ENCODE measurements at regions not wholly inside any gene's neighbourhood (a gene's known extent, or its start where the extent isn't known, plus 50 kb on each side); places are given as distances from the start of the nearest gene placed in this dataset.

DNA sequence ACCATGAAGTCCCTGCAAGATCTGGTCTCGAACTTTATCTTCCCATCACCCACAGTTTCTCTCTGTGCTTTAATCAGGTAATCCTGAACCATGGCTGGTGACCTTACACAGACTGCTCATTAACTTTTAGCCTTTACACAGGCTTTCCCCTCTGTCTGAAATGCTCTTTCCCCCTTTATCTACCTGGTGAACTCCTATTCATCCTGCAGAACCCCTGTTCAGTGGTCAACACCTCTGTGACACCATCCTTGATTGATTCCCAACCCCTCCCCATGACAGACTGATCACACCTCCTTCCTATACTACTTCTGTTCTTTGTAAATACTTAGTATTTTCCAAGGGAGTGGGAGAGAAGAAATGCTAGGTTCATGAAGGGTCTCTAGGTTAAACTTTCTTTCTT, 254.0 kb downstream of the RPS24 start:
- no peak for DNase-seq (ENCODE audit: extremely low read depth, low read depth)
- no peak overlapping the region for H3K4me3 ChIP-seq (replicated peaks; ENCODE audit: low read depth, low read length)
- TF ChIP-seq, protein P1, sequence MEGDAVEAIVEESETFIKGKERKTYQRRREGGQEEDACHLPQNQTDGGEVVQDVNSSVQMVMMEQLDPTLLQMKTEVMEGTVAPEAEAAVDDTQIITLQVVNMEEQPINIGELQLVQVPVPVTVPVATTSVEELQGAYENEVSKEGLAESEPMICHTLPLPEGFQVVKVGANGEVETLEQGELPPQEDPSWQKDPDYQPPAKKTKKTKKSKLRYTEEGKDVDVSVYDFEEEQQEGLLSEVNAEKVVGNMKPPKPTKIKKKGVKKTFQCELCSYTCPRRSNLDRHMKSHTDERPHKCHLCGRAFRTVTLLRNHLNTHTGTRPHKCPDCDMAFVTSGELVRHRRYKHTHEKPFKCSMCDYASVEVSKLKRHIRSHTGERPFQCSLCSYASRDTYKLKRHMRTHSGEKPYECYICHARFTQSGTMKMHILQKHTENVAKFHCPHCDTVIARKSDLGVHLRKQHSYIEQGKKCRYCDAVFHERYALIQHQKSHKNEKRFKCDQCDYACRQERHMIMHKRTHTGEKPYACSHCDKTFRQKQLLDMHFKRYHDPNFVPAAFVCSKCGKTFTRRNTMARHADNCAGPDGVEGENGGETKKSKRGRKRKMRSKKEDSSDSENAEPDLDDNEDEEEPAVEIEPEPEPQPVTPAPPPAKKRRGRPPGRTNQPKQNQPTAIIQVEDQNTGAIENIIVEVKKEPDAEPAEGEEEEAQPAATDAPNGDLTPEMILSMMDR (IDR thresholded peaks at IDR 0.05; ENCODE audit: low read depth, low read length, missing control alignments) = no peak

DNA sequence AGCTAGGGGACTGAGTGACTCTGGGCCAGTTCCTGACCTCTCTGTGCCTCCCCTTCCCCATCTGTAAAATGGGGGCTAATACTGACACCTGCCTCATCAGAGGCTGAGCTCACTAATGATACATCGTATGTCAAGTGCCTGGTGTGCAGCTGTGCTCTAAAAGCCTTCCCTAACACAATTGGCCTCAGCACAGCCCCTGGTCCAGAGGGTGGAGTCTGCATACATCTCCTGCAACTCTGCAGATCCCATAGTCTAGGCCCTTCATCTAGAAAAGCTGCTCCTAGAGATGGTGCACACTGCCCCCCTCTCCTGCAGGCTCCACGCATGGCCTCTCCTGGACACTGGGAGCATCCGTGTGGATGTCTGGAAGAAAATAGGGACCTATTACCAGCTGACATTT, 255.0 kb downstream of the RPS24 start:
- H3K4me3 ChIP-seq (replicated peaks; ENCODE audit: low read depth, low read length) = no peak overlapping the region
- TF ChIP-seq, protein P1 (IDR thresholded peaks at IDR 0.05; ENCODE audit: low read depth, low read length, missing control alignments) = no peak
- no peak for DNase-seq (ENCODE audit: extremely low read depth, low read depth)

DNA sequence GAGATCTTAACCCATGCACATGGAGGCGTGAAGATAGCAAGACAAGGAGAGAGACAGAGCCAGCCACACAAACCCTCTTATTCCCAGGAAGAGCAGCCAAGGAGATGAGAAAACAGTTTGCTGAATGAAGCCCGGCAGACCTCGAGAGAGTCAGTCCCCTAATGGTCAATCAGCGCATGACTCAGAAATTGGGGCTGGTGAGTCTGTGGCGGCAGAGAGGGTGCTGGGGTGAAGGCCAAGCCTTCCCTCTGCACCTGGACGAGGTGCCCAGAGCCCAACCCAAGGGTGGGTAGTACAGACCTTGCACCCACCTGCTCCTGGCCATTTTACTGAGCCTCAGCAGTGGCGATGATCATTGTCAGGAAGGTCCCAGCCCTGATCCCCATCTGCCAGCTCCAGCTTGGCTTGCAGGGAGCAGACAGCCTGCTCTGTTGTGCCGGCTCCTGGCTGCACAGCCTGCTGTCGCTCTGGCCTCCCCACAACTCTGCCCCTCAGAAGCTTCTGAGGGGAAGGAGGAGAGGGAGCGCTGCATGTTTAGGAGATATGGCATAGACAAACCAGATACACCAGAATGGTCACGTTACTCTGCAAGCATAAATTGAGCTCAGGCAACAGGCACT, 256.6 kb downstream of the RPS24 start:
- no peak overlapping the region for H3K4me3 ChIP-seq (replicated peaks; ENCODE audit: low read depth, low read length)
- TF ChIP-seq, protein P1 (IDR thresholded peaks at IDR 0.05; ENCODE audit: low read depth, low read length, missing control alignments) = no peak
- DNase-seq (ENCODE audit: extremely low read depth, low read depth) = no peak

DNA sequence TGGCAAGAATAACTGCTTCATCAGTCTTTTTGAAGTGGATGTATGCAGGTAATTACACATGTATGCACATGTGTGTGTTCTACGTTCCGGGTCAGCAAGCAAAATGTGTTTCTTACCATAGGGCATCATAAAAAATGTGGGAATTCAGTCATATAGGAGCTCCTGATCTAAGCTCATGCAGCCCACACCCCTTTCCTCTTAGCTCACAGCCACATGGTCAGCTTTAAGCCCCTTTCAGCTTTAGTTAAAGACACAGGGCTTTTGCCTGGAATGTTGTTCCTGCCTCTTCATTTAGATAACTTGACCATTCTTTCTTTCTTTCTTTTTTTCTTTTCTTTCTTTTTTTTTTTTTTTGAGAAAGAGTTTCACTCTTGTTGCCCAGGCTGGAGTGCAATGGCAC, 258.1 kb downstream of the RPS24 start:
- TF ChIP-seq, protein P1 (IDR thresholded peaks at IDR 0.05; ENCODE audit: low read depth, low read length, missing control alignments) = no peak
- no peak for DNase-seq (ENCODE audit: extremely low read depth, low read depth)
- H3K4me3 ChIP-seq (replicated peaks; ENCODE audit: low read depth, low read length) = no peak overlapping the region

DNA sequence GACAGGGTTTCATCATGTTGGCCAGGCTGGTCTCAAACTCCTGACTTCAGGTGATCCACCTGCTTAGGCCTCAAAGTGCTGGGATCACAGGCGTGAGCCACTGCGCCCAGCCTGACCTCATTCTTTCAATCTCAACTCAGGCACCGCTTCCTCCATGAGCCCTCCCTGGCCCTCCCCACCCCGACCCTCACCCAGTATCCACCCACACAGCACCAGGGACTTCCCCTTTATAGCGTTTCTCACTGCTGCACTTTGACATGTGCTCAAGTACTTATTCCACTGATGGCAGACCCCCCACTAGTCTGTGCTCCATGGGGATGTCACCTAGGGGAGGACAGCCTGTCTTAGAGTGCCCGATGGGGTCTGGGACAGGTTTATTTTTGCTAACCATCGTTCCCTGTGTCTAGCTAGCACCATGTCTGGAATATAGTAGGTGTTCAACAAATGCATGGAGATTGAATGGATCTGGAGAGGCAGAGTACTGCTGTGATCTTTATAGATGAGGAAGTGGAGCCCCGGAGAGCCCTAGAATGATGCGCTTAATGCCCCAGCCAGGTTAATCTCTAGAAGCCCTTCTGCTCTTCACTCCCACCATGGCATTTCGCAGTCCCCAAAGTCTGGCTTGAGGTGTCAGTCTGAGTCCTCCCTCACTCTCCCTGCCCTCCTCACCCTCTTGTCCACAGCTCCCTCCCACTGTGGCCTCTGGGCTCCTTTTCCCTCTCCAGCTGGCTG, 258.8 kb downstream of the RPS24 start:
- TF ChIP-seq, protein P1 (IDR thresholded peaks at IDR 0.05; ENCODE audit: low read depth, low read length, missing control alignments) = no peak
- no peak for DNase-seq (ENCODE audit: extremely low read depth, low read depth)
- no peak overlapping the region for H3K4me3 ChIP-seq (replicated peaks; ENCODE audit: low read depth, low read length)

DNA sequence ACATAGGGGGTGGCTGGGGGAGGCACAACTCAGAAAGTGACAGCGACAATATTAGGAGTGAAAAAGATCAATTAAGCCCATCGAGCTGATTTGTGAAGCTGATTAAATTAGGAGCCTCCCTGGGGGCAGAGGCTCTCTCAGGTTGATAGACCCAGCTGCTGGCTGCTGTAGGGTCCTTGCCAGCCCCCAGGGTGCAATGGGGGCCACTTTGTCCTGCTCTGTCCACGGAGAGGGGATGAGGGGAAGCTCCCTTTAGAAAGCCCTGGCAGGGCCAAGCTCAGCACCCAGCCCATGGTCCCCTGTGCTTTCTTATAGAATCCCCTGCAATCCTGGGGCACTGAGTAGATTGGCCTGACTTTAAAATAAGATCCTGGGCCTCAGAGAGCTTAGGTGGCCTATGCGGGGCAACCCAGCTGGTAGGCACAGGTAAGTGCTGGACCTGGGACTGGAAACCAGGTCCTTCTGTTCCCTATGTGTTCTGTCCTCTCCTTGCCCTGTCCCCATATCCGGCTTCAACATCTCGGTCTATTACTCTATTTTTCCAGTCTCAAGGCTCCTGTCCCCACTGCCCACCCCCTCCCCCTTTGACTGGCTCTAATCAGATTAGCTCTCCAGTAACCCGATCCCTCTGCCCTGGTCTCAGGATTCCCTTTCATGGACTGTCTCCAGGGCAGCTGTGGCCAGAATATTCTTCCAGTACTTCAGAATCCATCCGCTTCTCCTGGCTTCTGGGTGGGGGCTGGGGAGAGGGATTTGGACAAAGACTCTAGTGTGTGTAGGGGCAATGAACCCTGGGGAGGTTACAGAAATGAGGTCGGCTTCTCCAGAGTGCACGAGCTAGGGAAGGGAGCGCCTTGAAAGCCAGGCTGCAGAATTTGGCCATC, 259.6 kb downstream of the RPS24 start:
- TF ChIP-seq, protein P1 (IDR thresholded peaks at IDR 0.05; ENCODE audit: low read depth, low read length, missing control alignments) = no peak
- DNase-seq (ENCODE audit: extremely low read depth, low read depth) = no peak
- no peak overlapping the region for H3K4me3 ChIP-seq (replicated peaks; ENCODE audit: low read depth, low read length)
